PC-9 (cell line): ENCODE measurements at regions not wholly inside any gene's neighbourhood (a gene's known extent, or its start where the extent isn't known, plus 50 kb on each side); places are given as distances from the start of the nearest gene placed in this dataset.

Experiments
- CTCF ChIP-seq: fragments of 200-600 bp; sonication (generic); conservative IDR thresholded peaks from 2 replicates; pipeline ENCODE4 v1.6.1; 2017; ENCODE audit warnings: mixed run types, antibody characterized with exemption, mild to moderate bottlenecking, moderate library complexity
- EZH2 ChIP-seq: fragments of 200-600 bp; sonication (generic); IDR thresholded peaks from 2 replicates; pipeline ENCODE4 v1.8.0; 2017; ENCODE audit warnings: antibody characterized with exemption, low read depth

DNA sequence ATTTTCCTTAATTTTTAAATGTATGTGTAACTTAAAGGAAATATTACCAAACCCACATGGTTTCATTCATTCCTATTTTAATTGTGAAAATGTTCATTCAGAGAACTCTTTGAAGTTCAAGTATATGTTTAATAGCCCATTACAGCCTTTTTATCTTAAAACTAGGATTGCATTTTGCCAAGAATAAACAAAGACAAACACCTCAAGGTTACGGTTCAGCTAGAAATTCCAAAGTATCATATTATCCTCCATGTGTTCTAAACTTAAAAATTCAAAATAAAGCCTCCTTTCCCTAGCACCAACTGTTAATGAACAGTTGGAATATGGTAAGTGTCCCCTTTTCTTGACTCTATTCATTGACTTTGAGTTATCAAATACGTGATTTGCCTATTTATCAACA lies 215.6 kb upstream of the SEMA3E start:
- TF ChIP-seq CTCF = no peak
- TF ChIP-seq EZH2 = no peak
